CD4-positive, alpha-beta T cell treated with Interleukin-21 for 1 hour (primary cell): ENCODE measurements at regions not wholly inside any gene's neighbourhood (a gene's known extent, or its start where the extent isn't known, plus 50 kb on each side); places are given as distances from the start of the nearest gene placed in this dataset.

Experiments used
- DNase-seq: peaks from one replicate; pipeline ENCODE4 v3.0.0-alpha.2; 2020

DNA sequence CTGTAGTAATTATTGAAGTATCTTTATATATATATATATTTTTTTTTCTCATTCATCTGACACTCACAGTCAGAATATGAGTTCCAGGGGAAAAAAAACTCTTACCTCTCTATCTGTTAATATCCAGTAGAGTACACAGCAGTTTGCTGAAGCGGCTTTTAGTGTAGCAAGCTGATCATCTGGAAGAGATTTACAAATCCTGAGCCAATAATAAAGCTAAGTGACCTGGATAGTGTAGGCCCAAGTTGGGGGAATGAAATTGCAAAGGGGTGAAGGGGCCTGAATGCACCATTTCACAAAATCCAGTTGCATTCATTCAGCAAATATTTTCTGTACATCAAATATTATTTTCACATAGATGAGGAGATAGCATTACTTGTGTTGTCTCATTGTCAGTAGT is 234.6 kb upstream of the FLRT2 start:
- DNase-seq = no peak

DNA sequence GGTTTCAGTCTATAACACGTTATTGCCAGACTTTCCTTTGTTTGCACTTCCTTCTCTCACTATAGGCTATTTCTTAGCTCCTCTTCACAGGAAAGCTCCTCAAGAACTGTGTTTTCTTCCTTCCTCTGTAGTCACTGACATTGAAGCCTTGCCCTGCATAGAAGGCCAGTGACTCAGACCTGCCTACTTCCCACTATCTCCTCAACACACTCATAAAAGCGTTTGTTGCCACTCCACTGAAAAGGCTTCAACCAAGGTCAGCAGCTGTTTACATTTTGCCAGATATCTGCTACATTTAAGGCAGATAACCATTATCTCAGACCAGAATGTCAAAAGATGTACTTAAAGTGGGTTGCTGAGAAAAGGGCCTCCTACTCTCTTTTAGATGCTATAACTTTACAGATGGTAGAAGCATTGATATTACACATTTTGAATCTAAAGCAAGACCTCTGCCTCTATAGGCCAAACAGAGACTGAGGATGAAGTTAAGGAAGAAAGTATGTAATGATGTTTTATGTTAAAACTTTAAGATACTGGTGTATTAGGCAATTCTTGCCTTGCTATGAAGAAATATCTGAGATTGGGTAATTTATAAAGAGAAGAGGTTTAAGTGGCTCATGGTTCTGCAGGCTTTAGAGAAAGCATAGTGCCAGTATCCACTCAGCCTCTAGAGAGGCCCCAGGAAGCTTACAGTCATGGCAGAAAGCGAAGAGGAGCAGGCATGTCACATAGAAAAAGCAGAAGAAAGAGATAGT is 233.3 kb upstream of the FLRT2 start:
- no peak for DNase-seq

DNA sequence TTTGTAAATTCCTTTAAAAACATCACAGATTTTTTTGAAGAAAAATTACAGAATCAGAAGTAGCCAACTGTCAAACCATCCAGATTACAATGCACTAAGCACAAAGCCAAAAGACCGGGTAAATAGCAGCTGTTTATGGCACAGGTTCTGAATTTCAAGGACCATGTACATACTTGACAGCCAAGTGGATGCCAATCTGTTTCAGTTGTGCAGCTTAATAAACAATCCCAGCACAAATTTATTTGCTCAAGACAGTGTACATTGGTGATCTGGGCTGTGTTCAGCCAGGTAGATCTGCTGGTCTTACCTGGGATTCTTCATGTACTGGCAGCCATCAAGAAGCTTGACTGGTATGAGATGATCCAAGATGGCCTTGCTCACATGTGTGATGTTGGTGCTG is 229.8 kb upstream of the FLRT2 start:
- no peak for DNase-seq

DNA sequence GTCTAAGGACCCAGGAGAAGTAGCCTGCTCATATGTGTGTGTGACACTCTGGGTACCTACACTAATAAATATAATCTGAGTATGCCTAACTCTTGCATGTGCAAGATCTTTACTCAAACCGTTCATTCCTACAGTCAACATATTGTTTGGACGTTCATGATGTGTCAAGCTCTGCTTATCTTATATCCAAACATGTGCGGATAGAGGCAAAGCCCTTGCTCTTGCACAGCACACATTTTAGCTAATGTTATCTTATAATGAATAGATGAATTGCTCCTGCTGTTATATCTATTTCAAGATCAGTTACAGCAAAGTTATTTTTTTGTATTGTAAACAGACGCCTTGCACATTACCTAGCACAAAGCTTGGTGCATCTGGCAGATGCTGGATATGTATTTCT is 228.4 kb upstream of the FLRT2 start:
- no peak for DNase-seq

DNA sequence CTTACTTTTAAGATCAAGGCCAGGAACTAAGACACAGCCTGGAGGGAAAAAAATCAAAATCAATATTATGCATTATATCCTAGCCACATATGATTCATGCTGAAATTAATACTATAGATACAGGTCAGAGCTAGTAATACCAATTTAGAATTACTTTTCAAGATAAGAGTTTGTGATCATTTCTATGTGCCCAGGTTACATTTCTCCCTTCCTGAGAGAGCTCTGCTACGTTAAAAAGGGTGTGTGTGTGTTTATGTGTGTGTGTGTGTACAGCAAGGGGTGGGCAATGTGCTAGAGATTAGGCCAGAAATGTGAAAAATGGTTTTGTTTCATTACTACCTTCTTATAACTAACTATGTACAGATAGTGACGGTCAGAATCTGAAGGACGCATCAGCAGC is 223.9 kb upstream of the FLRT2 start:
- DNase-seq = no peak

DNA sequence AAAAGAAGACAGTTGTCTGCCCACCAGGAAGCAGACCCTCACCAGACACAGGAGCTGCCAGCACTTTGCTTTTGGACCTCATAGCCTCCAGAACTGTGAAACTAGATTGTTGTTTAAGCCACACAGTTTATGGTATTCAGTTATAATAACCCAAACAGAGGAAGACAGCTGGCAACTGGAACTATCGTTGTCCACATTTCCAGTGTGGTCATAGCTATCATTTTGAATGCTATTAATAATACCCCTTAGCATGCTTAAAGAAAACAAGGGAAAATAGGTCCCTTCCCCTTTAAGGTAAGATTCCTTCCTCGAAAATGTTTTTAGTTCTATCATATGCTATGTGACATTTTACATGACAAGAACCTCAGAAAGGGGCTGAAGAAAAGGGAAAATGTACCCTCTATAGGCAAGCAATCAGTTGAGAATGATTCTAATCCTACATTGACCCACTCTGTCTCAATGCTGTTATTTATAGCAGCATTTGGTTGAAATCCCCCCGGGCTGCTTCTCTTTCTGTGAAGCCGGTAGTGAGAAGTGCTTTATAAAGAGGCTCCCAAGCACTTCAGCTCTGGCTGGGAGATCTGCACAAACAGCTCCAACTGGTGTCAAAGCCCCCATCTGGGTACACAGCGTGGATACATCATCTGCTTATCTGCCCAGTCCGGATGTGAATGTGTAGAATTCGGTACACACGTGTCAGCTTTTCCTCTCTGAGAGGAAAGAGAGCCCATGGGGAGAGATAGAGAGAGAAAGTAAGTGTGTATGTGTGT is 221.2 kb upstream of the FLRT2 start:
- no peak for DNase-seq

DNA sequence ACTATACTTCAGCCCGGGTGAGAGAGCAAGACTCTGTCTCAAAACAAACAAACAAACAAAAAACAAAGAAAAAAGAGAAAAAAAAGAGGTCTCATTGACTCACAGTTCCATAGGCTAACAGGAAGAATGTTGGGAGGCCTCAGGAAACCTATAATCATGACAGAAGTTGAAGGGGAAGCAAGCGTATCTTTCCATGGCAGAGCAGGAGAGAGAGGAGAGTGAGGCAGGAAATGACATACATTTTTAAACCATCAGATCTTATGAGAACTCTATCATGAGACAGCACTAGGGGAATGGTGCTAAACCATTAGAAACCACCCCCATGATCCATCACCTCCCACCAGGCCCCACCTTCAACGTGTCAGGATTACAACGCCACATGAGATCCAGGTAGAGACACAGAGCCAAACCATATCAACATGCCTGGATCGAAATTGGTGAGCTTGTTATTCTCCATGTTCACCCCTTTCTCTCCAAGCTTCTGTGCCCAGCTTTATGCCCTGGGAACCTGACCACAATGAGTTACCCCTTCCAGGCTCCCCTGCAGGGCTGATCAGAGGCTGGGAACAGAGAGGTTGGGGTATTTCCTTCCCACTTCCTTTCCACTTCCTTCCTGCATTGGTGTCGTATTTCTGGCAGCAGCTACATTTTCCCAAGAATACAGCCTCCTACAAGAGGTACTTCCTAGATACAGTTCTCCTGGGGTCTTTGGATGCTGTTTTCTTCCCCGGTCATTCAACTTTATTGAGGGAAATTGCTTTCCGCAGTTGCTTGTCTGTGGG is 219.3 kb upstream of the FLRT2 start:
- DNase-seq = no peak

DNA sequence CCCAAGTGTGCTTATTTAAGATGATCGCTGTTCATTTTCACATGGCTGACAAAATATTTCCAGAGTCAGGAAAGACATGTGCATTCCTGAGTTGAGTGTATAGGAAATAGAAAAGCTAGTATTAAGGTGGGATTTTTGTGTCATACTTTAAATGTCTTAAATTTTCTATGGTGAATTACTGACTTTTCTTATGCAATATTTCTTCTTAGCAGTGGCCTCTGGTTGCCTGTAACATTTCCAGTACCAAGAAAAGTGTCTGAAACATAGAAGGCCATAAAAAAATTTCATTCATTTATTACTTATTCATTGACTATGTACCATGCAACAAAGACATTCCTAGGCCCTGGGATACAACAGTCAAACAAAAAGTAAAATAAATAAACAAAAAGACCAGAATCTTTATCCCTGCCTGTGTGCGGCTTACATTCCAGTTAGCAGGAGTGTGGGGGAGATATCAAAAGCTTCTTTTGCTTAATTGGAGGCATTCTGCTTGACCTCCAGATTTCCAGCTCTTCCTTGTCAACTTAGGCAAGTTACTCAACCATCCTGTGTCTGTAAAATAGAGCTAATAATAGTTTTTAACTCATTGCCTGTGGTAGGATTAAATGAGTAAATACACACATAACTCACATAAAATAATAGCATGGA is 216.3 kb upstream of the FLRT2 start:
- no peak for DNase-seq

DNA sequence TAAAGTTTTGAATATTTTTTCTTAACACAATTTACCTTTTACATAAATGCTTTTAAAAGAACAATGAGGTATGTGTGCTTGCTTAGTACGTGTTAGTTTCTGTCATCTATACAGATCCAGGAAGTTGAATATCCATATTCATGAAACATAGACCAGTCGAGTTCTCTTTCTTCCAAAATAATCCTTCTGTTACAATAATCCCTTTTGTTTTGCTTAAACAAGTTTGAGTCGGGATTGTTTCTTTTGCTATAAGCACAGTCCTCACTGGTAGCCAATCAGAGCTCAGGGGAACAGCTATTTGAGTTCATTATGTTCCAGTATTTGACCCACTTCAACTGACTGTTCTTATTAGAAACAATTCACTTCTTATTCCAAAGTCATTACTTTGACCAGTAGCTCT is 214.7 kb upstream of the FLRT2 start:
- no peak for DNase-seq

DNA sequence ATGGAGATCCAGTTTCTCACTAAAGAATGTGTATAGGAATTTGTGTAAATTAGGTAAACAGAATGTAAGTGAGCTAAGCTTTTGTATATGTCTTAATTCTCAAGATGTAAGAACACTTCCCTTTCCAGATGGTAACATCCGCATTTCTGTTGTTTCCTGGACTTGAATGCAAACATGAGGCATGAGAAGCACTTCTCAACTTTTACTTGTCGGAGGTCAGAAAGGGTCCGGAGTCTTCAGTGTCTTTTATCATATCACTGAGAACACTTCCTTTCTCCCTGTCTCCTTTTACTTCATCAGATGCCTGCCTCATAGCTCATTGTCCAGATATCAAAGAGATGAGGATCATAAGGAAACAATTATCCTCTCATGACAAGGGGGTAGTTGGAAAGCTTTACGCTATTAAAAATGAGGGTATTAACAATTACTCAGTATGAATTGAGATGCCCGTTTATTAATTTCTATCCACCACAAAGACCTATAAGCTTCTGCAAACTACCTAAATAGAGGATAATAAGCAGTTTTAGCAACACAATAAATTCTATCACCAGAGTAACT is 214.1 kb upstream of the FLRT2 start:
- no peak for DNase-seq

DNA sequence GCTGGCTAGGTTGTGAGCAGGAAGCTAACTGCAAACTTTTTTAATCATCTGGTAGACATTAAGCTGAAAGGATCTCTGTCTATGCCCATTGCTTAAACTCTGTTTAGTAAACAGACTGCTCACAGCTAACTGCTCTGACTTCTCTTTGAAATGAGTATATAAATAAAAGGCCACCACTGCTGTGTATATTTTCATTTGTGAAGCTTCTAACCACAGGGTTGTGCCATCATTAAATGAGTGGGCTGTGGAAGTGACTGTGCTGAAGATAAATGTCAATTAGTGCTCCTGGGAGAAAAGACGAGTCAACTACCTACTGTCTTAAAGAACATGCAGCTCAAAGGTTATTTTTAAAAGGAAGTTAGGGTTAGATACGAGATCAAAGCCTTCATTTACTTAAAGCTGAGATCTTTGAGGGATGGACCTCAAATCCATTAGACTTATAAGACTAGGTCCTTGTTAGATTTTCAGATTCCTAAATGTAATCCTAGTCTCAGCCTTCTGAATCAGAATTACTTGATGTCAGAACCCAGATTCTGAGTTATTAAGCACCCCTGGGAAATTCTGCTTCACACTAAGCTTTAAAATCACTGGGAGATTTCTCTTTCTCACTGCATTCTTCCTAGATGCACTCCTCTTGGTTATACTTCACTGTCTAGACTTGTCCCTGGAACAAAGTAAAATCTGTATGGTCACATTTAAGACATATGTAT is 213.1 kb upstream of the FLRT2 start:
- DNase-seq = no peak

DNA sequence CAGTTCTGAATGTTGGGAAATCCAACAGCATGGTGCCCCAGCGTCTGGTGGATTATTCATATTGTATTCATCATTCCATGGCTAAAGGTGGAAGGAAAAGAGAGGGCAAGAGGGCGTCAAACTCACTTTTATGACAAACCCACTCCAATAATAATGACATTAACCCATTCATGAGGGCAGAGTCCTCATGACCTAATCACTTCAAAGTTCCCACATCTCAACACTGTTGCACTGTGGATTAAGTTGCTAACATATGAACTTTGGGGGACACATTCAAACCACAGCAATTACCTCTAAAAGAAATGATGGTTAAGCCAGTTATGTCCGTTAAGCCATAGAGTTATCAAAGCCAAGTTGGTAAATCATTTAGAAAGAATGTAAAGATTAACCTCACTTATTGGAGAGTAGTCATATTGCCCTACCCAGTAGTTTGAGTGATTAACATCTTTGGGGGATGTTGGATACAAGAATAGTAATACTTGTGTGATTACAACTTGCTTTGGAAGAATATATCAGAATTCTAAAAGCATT is 212.4 kb upstream of the FLRT2 start:
- DNase-seq = no peak

DNA sequence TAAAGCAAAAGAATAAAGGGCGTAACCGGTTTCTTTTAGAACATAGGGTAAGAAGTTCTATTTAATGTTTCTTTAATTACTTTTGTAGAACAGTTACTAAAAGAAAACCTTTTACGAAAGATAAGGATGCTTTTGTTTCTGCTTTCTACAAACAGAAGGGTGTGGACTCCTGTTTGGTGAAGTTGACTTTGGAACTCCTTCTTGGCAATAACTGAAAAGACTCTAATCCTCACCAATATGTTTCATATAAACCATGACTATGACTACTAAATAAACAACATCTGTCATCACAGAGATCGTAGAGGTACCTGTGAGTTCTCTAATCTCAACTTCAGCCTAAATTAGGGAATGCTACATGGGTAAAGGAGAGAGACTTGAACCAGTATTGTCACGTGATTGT is 210.8 kb upstream of the FLRT2 start:
- no peak for DNase-seq

DNA sequence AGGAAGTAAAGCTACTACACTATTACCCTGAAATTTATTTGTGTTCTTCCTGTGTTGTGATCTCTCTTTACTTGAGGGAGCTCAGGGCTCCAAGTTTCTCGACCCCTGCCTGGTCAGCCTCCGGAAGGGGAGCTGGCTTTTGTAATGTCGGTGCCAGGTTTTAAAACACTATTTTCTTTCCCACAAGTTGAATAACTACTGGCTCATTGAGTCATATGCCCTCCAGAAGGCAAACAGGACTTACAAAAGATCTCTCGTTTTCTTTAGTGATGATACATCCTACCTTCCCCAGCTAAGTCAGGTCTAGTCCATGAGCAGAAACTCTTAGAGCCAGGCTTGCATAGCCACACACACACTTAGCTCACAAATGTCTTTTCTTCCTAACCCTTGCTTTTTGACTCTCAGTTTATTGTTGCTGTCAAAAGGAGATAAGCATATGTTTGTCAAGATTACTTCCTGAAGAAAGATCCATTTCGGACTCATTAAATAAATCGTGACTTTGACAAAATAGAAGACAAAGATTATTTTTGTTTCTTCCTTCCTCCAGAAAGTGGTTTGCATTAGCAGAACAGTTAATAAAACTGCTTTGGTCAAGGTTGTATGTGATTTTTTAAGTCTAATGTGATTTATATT is 209.8 kb upstream of the FLRT2 start:
- DNase-seq = no peak

DNA sequence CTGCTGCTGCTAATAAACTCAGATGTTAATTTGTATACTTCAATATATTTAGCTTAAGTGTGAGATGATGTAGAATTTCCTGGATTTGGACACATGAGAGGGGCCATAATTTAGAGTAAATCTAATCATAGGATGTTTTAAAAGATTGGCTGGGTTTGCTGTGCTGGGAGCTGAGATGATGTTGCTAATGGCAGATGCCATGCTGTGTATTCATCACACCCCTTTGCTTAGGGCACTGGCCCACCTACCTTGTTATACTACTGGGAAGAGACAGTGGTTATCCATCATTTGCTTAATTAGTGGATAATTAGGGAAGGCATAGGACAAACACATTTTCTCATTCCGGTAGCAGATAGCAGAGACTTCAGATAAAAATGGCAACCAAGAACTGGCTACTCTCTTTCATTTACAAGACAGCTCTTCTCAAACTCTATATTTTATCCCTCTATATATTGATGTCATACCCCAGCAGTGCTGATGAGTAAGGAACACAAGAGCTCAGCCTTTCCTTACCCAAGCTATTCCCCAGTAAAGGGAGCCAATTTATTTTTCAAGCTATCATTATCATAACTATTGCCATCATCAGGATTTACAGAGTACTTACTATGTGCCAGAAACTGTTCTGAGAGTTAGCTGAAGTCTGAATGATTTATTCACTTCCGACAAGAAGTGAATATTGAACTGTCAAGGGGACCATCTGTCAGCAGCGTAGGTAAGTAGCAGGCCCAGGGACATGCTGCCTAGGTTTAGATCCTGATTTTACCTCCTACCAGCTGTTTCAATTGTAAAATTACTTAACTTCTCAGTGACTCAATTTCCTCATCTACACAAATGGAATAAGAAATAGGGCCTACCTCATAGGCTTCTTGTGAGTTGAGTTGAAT is 204.6 kb upstream of the FLRT2 start:
- no peak for DNase-seq

DNA sequence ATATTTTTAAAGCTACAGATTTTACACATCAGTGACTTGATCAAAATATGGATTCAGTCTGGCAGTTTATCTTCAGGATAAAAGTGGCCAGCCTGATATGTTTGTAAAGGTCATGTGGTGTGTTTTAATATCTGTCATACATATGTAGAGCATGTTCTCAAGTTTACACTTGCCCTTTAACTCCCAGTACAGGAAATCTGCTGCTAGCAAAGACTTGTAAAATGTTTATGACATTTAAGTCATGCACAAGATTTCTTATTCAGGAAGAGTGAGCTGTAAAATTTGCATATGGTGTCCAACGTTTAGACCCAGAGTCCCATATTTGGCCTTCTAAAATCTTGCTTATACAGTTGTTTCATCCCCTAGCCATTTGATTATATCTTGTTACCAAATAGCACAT is 197.5 kb upstream of the FLRT2 start:
- no peak for DNase-seq

DNA sequence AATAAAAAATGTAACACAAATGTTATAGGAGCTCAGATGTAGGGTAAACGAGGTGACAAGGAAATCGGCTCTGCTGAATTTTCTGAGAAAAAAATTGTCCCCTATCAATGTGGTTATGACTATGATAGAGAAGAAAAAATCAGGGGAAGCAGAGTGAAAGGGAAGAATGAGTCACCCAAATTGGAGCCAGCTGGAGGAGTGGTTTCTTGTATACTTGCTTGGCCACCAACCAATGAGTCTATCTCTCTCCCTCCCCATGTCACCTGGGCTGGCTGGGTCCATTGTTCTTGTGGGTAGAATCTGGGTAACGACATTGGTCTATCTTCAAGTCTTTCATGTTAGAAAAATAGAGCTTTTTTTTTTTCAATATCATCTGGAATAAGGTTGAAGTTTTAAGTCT is 196.6 kb upstream of the FLRT2 start:
- no peak for DNase-seq

DNA sequence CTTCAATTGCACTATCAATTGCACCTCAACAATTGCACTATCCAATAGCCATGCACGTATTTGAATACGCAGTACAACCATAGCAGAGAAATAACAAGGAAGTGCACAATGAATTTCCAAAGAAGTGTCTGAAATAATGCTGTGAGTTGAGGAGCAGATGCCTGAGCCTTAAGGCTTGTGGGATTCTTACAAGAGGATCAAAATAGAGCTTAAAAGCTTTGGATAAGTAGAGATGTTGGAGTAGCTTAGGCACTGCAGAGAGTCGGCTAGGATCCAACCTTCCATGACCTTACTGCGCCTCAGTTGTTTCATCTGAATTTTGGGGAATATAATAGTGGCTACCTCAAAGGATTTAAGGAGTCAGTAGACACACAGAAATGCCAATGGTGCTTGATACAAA is 196.1 kb upstream of the FLRT2 start:
- DNase-seq = no peak

DNA sequence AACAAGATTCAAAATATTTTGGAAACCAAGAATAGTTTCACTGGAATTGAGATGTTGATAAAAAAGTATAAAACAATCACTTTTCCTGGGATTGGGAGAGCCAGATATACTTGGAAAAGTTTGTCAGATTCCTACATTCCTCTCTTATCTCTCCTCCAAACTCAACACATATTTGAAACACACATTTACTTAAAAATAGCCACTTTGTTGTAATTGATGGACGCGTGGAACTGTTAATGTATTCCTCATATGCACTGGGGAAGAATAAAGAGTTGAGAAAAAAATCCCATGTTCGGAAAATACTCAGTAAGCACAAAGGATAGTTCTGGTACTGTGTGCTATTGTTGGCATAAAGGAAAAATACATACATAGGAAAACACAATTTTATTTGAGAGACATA is 195.6 kb upstream of the FLRT2 start:
- DNase-seq = no peak

DNA sequence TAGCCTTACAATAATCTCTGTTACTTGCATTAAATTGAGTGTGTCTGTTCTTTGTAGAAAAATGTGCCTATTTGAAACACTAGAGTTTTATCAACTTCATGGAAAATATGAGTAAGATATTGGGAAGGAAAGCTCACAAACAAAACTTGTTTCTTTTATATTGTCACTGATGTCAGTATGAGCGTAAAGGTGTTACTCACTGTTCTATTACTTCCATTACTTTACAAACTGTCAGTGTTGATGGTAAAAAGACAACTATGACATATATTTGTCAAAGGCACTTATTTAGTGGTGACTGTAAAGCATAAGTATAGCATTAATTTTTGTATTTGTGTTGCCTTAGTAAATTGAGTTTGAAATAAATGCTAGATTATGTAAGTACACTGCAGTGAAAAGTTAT is 193.7 kb upstream of the FLRT2 start:
- DNase-seq = no peak

DNA sequence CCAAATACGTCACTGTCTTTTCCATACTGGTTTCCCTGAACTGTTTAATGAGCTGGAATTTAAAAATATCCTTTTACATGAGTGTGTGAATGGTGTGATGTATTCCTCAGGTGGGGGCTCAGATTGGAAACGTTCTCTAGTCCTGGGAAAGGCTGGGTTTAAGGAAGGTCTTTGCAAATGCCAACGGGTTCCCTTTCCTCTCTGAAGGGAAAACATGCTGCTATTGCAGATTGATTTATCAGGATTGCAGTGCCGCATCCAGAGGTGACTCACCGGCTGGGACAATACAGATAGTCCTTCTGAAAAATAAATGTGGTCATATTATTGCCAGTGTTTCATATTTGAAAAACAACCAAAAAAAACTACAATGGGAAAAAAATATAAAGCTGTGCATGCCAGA is 193.1 kb upstream of the FLRT2 start:
- DNase-seq = no peak
